ENCODE measurements at regions not wholly inside any gene's neighbourhood (a gene's known extent, or its start where the extent isn't known, plus 50 kb on each side); places are given as distances from the start of the nearest gene placed in this dataset.

DNA sequence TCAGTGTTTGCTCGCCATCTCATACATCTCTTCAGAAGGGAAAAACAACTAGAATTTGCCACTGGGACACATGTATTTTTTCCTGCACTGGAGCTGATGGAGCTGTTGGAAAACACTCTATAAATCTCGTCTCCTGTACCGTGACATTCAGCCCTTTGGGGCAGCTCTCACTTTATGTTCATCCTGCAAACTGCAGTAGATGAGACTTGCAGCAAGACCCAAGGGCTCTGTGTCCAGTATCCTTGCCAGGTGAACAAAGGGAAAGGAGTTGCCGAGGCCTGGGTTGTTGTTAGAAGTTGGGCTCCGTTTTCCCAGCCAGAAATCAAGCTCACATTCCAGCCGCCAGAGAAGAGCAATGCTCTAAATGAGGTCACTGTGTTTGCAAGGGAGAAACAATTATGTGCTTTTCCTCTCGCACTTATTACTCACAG is 285.1 kb downstream of the SLC4A3 start:
- DNase-seq (no peak), ATAC-seq (no peak)
- intact Hi-C loops (cut with DNase I, micrococcal nuclease): no loop called here

- intact Hi-C loops (cut with DNase I, micrococcal nuclease): no loop called here
- no peak for DNase-seq
- no peak for ATAC-seq
These were observed 287.1 kb downstream of the SLC4A3 start for GRCh38 chr2:219914577-219914976.

GRCh38 chr2:219916281-219916680 is 288.9 kb downstream of the SLC4A3 start:
- intact Hi-C loops (cut with DNase I, micrococcal nuclease): no loop called here
- DNase-seq (no peak), ATAC-seq (no peak)

- ATAC-seq (no peak), DNase-seq (no peak)
- intact Hi-C loops (cut with DNase I, micrococcal nuclease): no loop called here
These were observed 289.5 kb downstream of the SLC4A3 start for GRCh38 chr2:219916726-219917440.

- ATAC-seq: no peak
- intact Hi-C loops (cut with DNase I, micrococcal nuclease): no loop called here
These were observed 290.8 kb downstream of the SLC4A3 start for GRCh38 chr2:219918254-219918653.

GRCh38 chr2:219918944-219919343 is 291.5 kb downstream of the SLC4A3 start:
- DNase-seq: no peak
- no peak for ATAC-seq
- intact Hi-C loops (cut with DNase I, micrococcal nuclease): no loop called here

More at GRCh38 chr2:219918254-219918653, 290.8 kb downstream of the SLC4A3 start:
- no peak for DNase-seq

- intact Hi-C loops (cut with DNase I, micrococcal nuclease): no loop called here
These were observed 292.1 kb downstream of the SLC4A3 start for GRCh38 chr2:219919506-219919905.

GRCh38 chr2:219929835-219930234 is 302.4 kb downstream of the SLC4A3 start:
- intact Hi-C loops (cut with DNase I, micrococcal nuclease): no loop called here
- ATAC-seq (no peak), DNase-seq (no peak)

More at GRCh38 chr2:219919506-219919905, 292.1 kb downstream of the SLC4A3 start:
- ATAC-seq: no peak
- no peak for DNase-seq

- no peak for ATAC-seq
- intact Hi-C loops (cut with DNase I, micrococcal nuclease): no loop called here
- no peak for DNase-seq
These were observed 312.2 kb downstream of the SLC4A3 start for GRCh38 chr2:219939647-219940046.

GRCh38 chr2:219944866-219945265 is 317.4 kb downstream of the SLC4A3 start:
- DNase-seq: no peak
- no peak for ATAC-seq
- intact Hi-C loops (cut with DNase I, micrococcal nuclease): no loop called here

- ATAC-seq: no peak
- no peak for DNase-seq
These were observed 318.6 kb downstream of the SLC4A3 start for GRCh38 chr2:219946021-219946420.

DNA sequence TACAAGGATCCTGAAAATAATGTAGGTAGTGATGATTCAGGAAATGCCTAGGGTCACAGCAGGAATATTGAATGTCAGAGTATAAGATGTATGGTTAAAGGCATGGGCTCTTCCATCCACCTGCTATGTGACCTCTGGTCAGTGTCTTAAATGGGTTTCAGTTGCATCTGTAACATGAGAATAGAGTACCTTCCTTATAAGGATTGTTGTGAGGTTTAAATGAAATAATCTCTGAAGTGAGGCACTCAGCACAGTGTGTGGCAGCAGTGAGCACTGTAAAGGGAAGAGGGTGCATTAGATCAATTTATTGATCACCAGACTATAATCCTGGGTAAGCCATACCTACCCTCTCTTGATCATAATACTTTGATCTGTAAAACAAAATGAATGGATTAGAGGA is 319.1 kb downstream of the SLC4A3 start:
- ATAC-seq: no peak
- intact Hi-C loops (cut with DNase I, micrococcal nuclease): no loop called here
- no peak for DNase-seq

More at GRCh38 chr2:219946021-219946420, 318.6 kb downstream of the SLC4A3 start:
- intact Hi-C loops (cut with DNase I, micrococcal nuclease): no loop called here

- DNase-seq (no peak), ATAC-seq (no peak)
- intact Hi-C loops (cut with DNase I, micrococcal nuclease): no loop called here
These were observed 320.1 kb downstream of the SLC4A3 start for GRCh38 chr2:219947575-219947974.

DNA sequence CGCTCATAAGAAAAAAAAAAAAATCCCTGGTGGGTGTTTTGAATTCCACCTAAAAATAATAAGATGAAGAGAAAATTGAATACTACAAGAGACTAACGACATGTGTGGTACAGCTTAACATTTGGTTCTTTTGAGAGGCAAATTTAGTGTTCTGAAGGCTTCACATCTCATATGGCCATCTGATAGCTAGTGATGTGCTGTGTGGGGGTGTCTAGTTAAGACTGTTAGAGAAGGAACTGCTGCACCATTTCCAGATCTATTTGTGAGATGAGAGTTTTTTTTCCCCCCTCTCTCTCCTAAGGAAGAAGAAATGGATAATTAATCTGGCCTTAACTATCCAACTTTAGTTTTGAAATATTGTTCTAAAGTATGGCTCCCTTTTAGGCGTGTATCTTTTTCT is 321.6 kb downstream of the SLC4A3 start:
- intact Hi-C loops (cut with DNase I, micrococcal nuclease): no loop called here
- DNase-seq: no peak

DNA sequence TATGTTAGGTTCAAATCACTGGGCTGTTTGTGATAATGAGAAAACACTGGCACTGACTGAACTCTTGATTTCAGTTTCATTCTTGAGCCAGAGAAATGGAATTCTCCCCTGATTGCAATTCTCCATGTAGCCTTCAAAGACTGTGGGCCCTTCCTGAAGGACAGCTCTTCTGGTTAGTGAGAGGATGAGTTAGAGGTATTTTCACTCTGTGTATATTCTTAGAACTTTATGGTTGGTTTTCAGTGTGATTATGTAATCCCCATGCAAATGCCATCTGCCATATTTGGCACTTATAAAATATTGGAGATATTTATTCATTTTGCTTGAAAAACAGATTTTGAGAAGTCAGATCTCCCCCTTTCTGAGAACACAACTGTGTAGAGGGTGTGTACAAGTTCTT is 323.7 kb downstream of the SLC4A3 start:
- intact Hi-C loops (cut with DNase I, micrococcal nuclease): no loop called here
- ATAC-seq (no peak), DNase-seq (no peak)

More for the DNA sequence above, 321.6 kb downstream of the SLC4A3 start:
- no peak for ATAC-seq

DNA sequence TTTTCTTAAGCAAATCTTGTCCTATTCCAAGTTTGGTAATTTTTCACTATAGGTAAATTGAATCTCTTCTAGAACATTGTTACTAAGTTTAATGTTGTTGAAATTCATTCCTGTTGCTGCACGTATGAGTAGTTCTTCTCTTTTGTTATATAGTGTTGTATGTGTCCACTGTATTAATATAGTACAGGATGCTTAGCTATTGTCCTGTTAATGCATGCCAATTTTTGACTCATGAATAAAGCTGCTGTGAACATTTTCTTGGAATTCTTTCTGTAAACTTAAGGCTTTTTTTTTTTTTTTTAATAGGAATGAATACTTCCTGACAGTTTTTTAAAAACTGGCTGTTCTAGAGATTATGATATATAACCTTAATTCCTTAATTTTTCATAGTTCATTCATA is 326.9 kb downstream of the SLC4A3 start:
- intact Hi-C loops (cut with DNase I, micrococcal nuclease): no loop called here
- DNase-seq: no peak
- no peak for ATAC-seq

GRCh38 chr2:219957820-219958219 is 330.4 kb downstream of the SLC4A3 start:
- DNase-seq (no peak), ATAC-seq (no peak)
- intact Hi-C loops (cut with DNase I, micrococcal nuclease): no loop called here

- intact Hi-C loops (cut with DNase I, micrococcal nuclease): no loop called here
- ATAC-seq: no peak
- DNase-seq: no peak
These were observed 331.5 kb downstream of the SLC4A3 start for GRCh38 chr2:219958941-219959340.

DNA sequence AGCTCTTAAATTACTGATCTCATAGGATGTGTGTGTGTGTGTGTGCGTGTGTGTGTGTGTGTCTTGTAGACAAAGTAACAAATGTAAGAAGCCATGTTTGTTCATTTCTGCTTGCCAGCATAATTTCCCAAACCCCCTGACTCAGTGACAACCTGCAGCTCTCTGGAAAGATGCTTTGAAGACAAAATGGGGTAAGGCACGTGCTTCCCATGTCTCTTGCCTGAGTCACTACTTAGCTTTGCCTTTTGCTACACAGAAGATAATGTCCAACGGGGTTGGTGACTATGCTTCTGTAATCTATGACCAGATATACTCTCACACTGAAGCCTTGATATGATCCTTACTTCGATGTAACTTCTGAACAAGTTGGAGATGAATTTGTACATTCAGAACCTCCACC is 332.0 kb downstream of the SLC4A3 start:
- intact Hi-C loops (cut with DNase I, micrococcal nuclease): no loop called here
- ATAC-seq (no peak), DNase-seq (no peak)

DNA sequence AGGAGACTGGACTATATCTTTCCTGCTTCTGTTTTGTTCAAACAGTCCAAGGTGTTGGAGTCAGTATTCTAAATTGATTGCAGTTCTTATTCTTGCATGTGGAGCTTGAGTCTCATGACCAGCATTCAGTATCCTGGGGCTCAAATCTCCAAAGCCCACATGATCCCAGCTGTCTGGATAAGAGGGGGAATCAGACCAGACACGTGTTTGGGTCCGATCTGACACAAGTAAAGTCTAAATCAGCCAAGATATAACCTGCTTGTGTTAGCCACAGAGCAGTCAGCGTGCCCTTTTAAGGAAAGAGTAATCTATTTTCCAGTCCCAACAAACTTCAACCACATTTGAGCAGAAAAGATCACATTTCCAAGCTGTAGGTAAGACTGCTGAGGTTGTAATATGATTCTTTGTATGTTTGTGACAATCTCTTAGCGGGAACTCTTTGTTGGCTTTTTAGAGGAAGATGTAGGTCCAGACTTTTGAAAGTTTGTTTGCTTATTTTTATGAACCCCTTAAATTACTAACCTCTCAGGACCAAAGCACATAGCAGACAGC is 334.6 kb downstream of the SLC4A3 start:
- DNase-seq (no peak), ATAC-seq (no peak)
- intact Hi-C loops (cut with DNase I, micrococcal nuclease): no loop called here

DNA sequence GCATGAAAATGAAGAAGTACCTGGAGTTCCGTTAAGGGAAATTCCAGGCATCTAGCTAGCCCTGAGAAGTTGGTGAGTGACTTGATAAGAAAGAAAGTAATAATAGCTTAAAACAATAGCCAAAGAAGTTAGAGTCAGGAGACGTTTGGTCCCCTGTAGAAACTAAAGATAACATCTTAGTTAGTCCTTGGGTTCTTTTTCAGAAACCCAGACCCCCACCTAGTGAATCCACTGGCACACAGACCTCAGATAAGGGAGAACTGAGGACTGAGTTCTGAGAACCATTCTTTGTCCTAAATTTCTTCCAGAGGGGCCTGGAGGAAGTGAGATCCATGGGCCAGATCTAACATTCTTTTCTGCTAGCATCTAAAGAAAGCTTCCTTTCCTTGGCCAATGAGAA is 335.4 kb downstream of the SLC4A3 start:
- intact Hi-C loops (cut with DNase I, micrococcal nuclease): no loop called here
- no peak for DNase-seq
- no peak for ATAC-seq
